GM18873 (cell line): ENCODE measurements at regions not wholly inside any gene's neighbourhood (a gene's known extent, or its start where the extent isn't known, plus 50 kb on each side); places are given as distances from the start of the nearest gene placed in this dataset.
"Not testable (repeated sequence)": the region's sequence is repeated elsewhere in the genome, so short reads cannot be mapped to it uniquely, and the experiment has no call there.

ENCODE experiments used
- ATAC-seq: cut with Tn5 transposase; IDR thresholded peaks from one replicate; pipeline ENCODE4 v1.9.1; 2021; ENCODE audit warnings: mild to moderate bottlenecking, moderate library complexity, moderate number of reproducible peaks; ENCODE audit not compliant: unreplicated experiment, low FRiP score

DNA sequence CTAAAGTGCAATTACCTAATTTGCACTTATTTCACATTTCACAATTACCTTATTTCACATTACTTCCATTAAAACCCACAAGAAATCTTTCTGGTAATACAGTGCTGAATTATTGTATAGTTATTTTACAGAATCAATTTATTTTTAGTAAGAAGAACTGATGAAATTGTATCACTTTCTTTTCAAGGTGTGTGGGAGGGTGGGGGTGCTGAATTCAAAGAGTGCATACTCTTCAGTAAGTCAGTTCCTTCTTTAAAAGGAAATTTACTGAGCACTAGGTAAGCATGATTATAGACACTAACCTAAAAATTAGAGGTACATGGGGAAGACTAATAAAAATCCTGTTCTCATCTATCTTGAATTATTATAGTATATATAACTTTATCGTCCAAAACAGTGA lies 731.6 kb upstream of the ADGRL4 start:
- no peak for ATAC-seq

DNA sequence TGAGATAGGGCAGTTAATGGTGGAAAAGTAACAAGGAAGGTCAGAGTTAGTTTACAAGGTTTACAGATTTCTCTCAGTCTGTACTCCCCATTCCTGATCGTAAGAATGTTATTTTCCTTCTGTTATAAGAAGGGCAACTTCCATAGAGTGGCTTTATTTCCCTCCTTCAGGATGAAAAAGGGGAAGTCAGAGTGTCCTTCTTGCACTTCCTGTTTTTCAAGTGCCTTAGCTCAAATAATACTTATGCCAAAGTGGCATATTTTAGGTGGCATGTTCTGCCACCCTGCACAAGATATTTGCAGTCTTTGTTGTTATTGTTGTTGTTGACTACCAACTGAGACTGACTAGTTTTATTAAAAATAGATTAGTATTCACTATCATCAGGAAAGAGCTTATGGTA lies 730.7 kb upstream of the ADGRL4 start:
- no peak for ATAC-seq

GRCh38 chr1:79732950-79733349 lies 726.4 kb upstream of the ADGRL4 start:
- ATAC-seq, result no peak

GRCh38 chr1:79726911-79727310 lies 720.4 kb upstream of the ADGRL4 start:
- no peak for ATAC-seq

DNA sequence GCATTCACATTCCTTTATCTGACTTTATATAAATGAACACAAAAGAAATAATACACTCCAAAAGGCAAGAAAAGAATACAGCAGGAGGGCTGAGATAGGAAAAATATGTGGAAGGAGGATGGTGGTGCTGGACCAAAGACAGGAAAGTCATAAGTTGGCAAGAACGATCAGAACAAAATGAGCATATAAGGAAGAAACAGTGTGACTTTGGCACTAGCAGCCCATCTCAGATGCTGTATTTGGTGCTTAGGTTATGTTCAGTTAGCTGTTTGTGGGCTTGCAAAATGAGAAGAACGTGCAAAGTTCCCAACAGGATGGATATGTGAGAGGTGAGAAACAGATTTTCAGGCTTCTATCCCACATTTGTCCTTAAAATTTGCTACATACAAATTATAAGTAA lies 719.8 kb upstream of the ADGRL4 start:
- no peak for ATAC-seq

- ATAC-seq, result no peak
Observed at GRCh38 chr1:79716447-79716846, 709.9 kb upstream of the ADGRL4 start.

GRCh38 chr1:79714664-79715063 lies 708.1 kb upstream of the ADGRL4 start:
- no peak for ATAC-seq

DNA sequence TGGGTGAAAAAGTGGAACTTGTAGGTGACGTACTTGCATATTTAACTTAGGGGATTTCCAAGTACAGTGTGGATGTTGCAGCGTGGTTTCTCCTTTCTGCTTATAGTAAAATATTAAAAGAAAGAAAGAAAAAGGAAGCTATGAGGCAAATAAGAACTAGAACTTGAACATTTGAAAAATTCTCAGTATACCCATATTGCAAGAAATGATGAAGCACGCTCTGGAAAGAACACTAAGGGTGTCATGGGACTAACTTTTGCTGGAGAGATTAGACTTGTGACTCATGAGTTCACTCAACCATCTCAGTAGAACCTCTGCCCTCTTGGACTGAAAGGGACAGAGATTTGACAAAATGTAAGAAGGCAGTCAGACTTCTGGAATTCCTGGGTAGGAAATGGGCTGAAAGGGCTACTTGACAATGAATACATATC lies 704.5 kb upstream of the ADGRL4 start:
- peak; percentile 93 for ATAC-seq

- no peak for ATAC-seq
Observed at GRCh38 chr1:79708646-79709265, 702.2 kb upstream of the ADGRL4 start.

GRCh38 chr1:79705218-79705617 lies 698.7 kb upstream of the ADGRL4 start:
- no peak for ATAC-seq

- ATAC-seq, result no peak
Observed at GRCh38 chr1:79704067-79704466, 697.5 kb upstream of the ADGRL4 start.

DNA sequence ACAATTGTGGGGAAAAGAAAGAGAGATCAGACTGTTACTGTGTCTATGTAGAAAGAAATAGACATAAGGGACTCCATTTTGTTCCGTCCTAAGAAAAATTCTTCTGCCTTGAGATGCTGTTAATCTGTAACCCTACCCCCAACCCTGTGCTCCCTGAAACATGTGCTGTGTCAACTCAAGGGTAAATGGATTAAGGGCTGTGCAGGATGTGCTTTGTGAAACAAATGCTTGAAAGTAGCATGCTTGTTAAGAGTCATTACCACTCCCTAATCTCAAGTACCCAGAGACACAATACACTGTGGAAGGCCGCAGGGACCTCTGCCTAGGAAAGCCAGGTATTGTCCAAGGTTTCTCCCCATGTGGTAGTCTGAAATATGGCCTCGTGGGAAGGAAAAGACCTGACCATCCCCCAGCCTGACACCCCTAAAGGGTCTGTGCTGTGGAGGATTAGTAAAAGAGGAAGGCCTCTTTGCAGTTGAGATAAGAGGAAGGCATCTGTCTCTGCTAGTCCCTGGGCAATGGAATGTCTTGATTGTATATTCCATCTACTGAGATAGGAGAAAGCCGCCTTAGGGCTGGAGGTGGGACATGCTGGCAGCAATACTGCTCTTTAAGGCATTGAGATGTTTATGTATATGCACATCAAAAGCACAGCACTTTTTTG lies 695.9 kb upstream of the ADGRL4 start:
- not testable (repeated sequence) for ATAC-seq

GRCh38 chr1:79695138-79695537 lies 688.6 kb upstream of the ADGRL4 start:
- ATAC-seq, result peak; percentile 96

DNA sequence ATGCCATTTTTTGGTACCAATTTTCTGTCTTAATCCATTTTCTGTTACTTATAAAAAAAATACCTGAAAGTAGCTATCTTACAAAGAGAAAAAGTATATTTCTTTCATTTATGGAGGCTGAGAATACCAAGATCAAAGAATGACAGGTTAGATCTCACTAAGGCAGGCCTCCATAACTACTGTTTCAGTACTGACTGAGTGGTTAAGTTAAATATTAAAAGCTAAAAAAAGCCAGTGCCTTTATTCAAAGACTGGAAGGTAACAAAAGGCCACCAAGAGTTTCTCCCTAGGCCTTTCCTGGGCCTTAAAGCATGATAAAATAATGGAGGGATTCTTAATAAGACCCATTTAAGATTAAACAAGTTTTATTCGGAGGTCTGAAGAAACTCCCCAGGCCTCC lies 687.7 kb upstream of the ADGRL4 start:
- ATAC-seq, result peak; percentile 46

DNA sequence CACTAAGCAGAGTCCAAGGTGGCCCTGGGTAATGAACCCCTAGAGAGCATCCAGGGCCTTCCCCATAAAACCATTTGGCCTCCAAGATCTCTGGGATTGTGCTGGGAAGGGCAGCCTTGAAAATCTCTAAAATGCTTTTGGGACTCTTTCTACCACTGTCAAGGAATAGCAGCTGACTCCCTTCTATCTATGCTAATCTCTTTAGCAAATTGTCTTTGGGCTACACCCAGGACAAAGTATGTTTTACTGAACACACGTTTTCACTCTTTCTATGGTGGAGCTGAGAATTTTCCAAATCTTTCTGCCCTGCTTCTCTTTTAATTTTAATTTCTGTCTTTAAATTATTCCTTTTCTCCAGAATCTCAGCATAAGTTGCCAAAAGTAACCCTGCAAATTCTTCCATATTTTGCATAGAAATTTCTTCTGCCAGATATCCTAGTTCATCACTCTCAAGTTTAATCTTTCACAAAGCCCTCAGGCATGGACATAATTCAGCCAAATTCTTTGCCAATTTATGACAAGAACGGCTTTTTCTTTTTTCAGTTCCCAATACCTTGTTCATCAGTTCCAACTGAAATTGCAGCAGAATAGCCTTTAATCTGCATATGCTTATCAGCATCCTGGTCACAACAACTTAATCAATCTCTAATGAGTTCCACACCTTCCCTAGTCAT lies 687.0 kb upstream of the ADGRL4 start:
- no peak for ATAC-seq

DNA sequence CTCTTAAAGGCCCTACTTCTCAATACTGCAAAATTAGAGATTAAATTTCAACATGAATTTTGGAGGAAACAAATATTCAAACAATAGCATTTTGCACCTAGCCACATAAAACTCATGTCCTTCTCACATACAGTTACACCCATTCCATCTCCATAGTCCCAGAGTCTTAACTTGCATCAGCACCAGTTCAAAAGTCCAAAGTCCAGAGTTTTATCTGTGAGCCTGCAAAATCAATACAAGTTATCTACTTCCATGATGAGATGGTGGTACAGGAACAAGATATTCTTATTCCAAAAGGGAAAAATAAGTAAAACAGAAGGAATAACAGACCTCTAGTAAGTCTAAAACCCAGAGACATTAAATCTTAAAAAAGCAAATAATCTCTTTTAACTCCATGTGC lies 686.0 kb upstream of the ADGRL4 start:
- ATAC-seq, result no peak

DNA sequence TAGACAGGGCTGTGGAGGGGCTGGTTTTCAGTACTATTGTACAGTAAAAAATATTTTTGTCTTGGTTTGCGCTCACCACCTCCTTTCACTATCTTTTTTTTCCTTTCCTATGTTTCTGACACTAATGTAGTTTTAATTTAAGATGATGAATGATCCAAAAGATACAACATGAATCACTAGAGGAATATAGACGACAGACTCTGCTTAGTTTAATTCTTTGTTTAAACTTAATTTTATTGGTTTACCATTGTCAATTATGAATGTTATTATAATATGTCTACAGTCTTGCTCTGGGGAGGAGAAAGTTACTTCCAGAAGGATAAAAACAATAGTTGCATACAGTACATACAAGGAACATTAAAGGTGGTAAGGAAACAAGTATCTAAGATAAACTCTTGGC lies 682.4 kb upstream of the ADGRL4 start:
- no peak for ATAC-seq

DNA sequence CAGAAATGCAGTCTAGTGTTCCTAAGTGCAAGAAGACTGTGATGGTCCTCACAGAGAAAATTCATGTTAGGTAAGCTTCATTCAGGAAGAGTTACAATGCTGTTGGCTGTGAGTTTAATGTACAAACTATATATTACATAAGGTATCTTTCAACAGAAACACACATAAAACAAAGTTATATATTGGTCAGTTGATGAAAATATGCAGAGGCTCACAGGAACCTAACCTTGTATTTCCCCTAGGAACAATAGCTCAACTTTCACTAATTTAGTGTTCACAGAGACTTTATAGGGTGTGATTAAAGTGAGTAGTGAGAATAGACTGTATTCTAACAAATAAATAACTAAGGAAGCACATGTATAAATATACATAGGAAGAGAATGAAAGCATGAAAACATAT lies 676.9 kb upstream of the ADGRL4 start:
- no peak for ATAC-seq

DNA sequence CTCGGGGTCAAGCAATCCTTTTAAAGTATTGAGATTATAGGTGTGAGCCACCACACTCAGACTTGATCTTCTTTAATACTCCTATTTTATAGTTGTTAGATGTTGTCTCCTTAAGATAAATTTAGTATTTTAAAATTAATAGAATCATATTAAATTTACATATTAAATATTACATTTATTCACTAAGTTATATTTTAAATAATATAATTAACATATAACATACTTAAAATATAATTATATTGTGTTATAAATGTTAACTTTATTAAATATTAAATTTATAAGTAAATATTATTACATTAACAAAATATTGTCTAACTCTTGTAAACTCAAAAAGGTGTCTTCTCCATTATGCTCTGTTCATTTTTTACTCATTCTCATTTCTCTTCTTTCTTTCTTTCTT lies 675.9 kb upstream of the ADGRL4 start:
- no peak for ATAC-seq

GRCh38 chr1:79681382-79681781 lies 674.9 kb upstream of the ADGRL4 start:
- ATAC-seq, result no peak

DNA sequence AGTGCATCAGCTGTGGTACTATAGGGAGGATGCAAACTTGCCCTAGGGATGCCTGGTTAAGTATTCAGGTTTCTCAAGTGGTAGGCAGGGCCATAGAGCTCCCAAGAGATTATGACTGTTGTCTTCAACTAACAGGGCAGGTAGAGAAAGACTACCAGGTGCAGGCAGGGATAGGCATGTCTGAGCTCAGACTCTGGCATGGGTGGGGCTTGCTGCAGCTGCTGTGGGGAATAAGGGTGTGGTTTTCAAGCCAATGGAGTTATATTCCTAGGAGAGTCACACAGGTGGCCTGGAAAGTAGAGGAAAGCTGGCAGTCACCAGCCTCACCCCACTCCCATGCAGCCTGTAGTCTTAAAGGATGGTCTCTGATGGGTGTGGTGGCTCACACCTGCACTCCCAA lies 673.4 kb upstream of the ADGRL4 start:
- ATAC-seq, result no peak
